LNCaP clone FGC (cell line): ENCODE measurements at regions not wholly inside any gene's neighbourhood (a gene's known extent, or its start where the extent isn't known, plus 50 kb on each side); places are given as distances from the start of the nearest gene placed in this dataset.
"Not testable (repeated sequence)": the region's sequence is repeated elsewhere in the genome, so short reads cannot be mapped to it uniquely, and the experiment has no call there.

Experiments used
- DNase-seq: peaks from one replicate; pipeline ENCODE4 v3.0.0-alpha.2; 2011; ENCODE audit warnings: low read depth
- H3K4me3 ChIP-seq: 2 replicates; pipeline ENCODE4 v1.5.1; 2011; ENCODE audit warnings: mild to moderate bottlenecking, low read depth, low read length, control low read depth
- CTCF ChIP-seq: IDR thresholded peaks from 2 replicates; pipeline ENCODE4 v1.5.1; 2012; ENCODE audit warnings: mild to moderate bottlenecking; ENCODE audit not compliant: control insufficient read depth, insufficient read depth; ENCODE audit errors: extremely low read depth

- no peak for TF ChIP-seq CTCF
- H3K4me3 ChIP-seq = no peak overlapping the region
- DNase-seq = peak; percentile 40
Measured at GRCh38 chr13:48583859-48584311, 51.0 kb upstream of the RCBTB2 start.

- DNase-seq = peak; percentile 93
- H3K4me3 ChIP-seq = no peak overlapping the region
- no peak for TF ChIP-seq CTCF
Measured at GRCh38 chr13:48585456-48585840, 52.6 kb upstream of the RCBTB2 start.

GRCh38 chr13:48586591-48587103 is 53.8 kb upstream of the RCBTB2 start:
- H3K4me3 ChIP-seq = no peak overlapping the region
- no peak for DNase-seq
- no peak for TF ChIP-seq CTCF

GRCh38 chr13:48588120-48588519 is 55.2 kb upstream of the RCBTB2 start:
- DNase-seq = no peak
- TF ChIP-seq CTCF = no peak
- no peak overlapping the region for H3K4me3 ChIP-seq

GRCh38 chr13:48590141-48590901 is 57.4 kb upstream of the RCBTB2 start:
- no peak for TF ChIP-seq CTCF
- no peak for DNase-seq
- H3K4me3 ChIP-seq = no peak overlapping the region

- H3K4me3 ChIP-seq, DNase-seq: not testable (repeated sequence)
Measured at GRCh38 chr13:48591124-48591872, 58.4 kb upstream of the RCBTB2 start.

- DNase-seq = no peak
- no peak overlapping the region for H3K4me3 ChIP-seq
- TF ChIP-seq CTCF = no peak
Measured at GRCh38 chr13:48591889-48592687, 59.2 kb upstream of the RCBTB2 start.
